Cardiac muscle cell (in vitro differentiated cells and primary cell): ENCODE measurements at regions not wholly inside any gene's neighbourhood (a gene's known extent, or its start where the extent isn't known, plus 50 kb on each side); places are given as distances from the start of the nearest gene placed in this dataset.
A peak's percentile ranks its signal among the peaks of the same experiment; 100 is the strongest.

ENCODE experiments used
- DNase-seq, 2 donors: peaks; one replicate each; pipeline versions ENCODE4 v3.0.0 to v3.0.0-alpha.2; 2010 to 2017; ENCODE audit warnings: low read depth in 1 of 2, low spot score in 1 of 2
- H3K27ac ChIP-seq: fragments of 200-600 bp; sonication (generic); 2 replicates; pipeline ENCODE4 v1.5.1; 2016
- H3K27me3 ChIP-seq: fragments of 200-600 bp; sonication (generic); 2 replicates; pipeline ENCODE4 v1.6.0; 2016; ENCODE audit warnings: control low read depth
- H3K36me3 ChIP-seq: fragments of 200-600 bp; sonication (generic); 2 replicates; pipeline ENCODE4 v1.5.1; 2016; ENCODE audit warnings: control low read depth
- H3K4me1 ChIP-seq: fragments of 200-600 bp; sonication (generic); 2 replicates; pipeline ENCODE4 v1.8.1; 2017; ENCODE audit warnings: low read depth, mild to moderate bottlenecking, mixed run types
- H3K4me3 ChIP-seq: fragments of 200-600 bp; sonication (generic); 2 replicates; pipeline ENCODE4 v1.5.1; 2016; ENCODE audit warnings: mild to moderate bottlenecking
- H3K9me3 ChIP-seq: fragments of 200-600 bp; sonication (generic); 2 replicates; pipeline ENCODE4 v1.5.1; 2017; ENCODE audit warnings: low read depth, mild to moderate bottlenecking, control low read depth
- CTCF ChIP-seq: IDR thresholded peaks from 2 replicates; pipeline ENCODE4 v1.5.1; 2012; ENCODE audit warnings: low read depth, mild to moderate bottlenecking, low read length

GRCh38 chr7:17631061-17631460 is 309.2 kb downstream of the SNX13 start:
- H3K36me3 ChIP-seq, result no peaks in the 10 kb centered on the region

DNA sequence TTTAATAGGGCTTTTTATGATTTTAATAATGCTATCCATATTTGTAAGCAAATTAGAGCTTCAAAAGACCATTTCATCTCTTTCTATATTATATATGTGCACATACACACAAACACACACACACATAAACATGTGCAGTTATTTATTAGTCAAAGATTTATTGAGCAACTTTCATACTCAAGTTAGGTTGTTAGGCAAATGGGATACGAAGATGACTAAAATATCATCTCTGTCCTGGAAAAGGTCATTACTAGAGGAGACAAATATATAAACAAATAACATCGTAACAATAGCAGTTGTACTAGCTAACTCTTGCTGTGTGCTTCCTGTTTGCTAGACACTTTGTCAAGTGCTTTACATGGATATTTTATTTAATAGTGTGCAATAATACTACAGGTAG is 307.9 kb downstream of the SNX13 start:
- no peak for TF ChIP-seq CTCF
- no peaks in the 10 kb centered on the region for H3K27me3 ChIP-seq
- H3K9me3 ChIP-seq, result no peaks in the 10 kb centered on the region
- H3K27ac ChIP-seq, result no peak overlapping the region
- H3K36me3 ChIP-seq, result no peaks in the 10 kb centered on the region
- no peaks in the 10 kb centered on the region for H3K4me1 ChIP-seq
- DNase-seq, result no peak
- no peak overlapping the region for H3K4me3 ChIP-seq

More at GRCh38 chr7:17631061-17631460, 309.2 kb downstream of the SNX13 start:
- DNase-seq, result no peak
- Histone ChIP-seq H3K9me3 (no peaks in the 10 kb centered on the region), H3K4me3 (no peak overlapping the region), H3K27ac (no peak overlapping the region), H3K4me1 (no peaks in the 10 kb centered on the region), H3K27me3 (no peaks in the 10 kb centered on the region)
- TF ChIP-seq CTCF, result no peak

DNA sequence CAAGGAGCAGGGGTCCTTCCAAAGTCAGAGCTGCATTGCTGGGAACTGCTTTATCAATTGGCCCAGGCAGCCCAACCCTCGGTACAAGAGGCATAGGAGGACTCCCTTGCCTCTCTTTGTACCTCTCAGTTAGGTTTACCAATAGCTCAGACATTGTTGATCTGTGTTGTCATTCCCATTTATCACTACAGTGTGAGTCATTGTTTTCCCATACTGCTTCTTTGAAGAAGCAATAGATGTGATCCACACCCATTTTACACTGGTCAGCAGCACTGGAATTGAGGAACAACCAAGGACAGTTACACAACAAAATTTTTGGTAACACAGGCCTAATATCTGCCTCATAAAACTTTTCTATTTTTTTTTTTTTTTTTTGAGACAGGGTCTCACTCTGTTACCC is 307.2 kb downstream of the SNX13 start:
- Histone ChIP-seq H3K36me3 (no peaks in the 10 kb centered on the region), H3K27me3 (no peaks in the 10 kb centered on the region), H3K4me3 (no peak overlapping the region), H3K27ac (no peak overlapping the region), H3K4me1 (no peaks in the 10 kb centered on the region), H3K9me3 (no peaks in the 10 kb centered on the region)
- DNase-seq, result peak in 1 of 2 donors; percentile 49
- TF ChIP-seq CTCF, result no peak

- TF ChIP-seq CTCF, result no peak
- peak in 1 of 2 donors; percentile 50 for DNase-seq
- no peaks in the 10 kb centered on the region for H3K27me3 ChIP-seq
- no peaks in the 10 kb centered on the region for H3K9me3 ChIP-seq
- no peaks in the 10 kb centered on the region for H3K4me1 ChIP-seq
- H3K27ac ChIP-seq, result no peak overlapping the region
- no peak overlapping the region for H3K4me3 ChIP-seq
- H3K36me3 ChIP-seq, result no peaks in the 10 kb centered on the region
Observed at GRCh38 chr7:17638727-17639126, 301.6 kb downstream of the SNX13 start.

- Histone ChIP-seq H3K4me1 (no peaks in the 10 kb centered on the region), H3K27me3 (no peaks in the 10 kb centered on the region), H3K36me3 (no peaks in the 10 kb centered on the region), H3K9me3 (no peaks in the 10 kb centered on the region), H3K4me3 (no peak overlapping the region), H3K27ac (no peak overlapping the region)
- DNase-seq, result peak; percentile 51 to 61
- TF ChIP-seq CTCF, result peak; percentile 67
Observed at GRCh38 chr7:17640730-17641377, 299.4 kb downstream of the SNX13 start.
